GM21515 (cell line): ENCODE measurements at regions not wholly inside any gene's neighbourhood (a gene's known extent, or its start where the extent isn't known, plus 50 kb on each side); places are given as distances from the start of the nearest gene placed in this dataset.
"Not testable (repeated sequence)": the region's sequence is repeated elsewhere in the genome, so short reads cannot be mapped to it uniquely, and the experiment has no call there.

ENCODE experiments used
- ATAC-seq: cut with Tn5 transposase; IDR thresholded peaks from one replicate; pipeline ENCODE4 v1.9.1; 2021; ENCODE audit not compliant: unreplicated experiment

DNA sequence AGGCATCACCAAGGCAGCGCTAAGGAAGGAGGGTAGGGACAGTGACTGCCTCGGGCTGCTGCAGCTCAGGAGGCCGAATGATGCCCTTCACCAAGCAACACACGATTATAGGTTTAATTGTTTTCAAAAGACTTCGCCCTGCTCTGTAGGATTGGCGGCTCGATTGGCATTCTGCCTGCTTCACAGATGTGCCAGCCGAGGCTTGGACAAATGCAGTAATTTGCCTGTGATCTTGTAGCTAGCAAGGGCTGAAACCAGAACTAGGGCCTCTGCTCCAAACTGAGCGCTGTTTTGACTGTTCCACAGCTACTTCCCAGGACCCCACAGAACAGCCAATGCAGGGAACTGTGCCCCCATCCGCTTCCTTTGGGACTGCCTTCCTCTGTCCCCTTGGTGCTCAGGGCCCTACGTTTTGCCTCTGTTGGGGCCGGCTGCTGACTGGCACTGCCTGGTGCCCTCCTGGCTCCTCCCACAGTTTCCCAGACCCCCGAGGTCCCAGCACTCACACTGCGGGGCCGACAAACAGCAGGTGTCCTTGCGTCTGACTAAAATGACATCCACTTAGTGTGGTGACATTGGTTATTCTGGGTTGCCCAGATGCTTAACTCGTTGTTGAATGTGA, 62.6 kb upstream of the EN2 start:
- no peak for ATAC-seq

DNA sequence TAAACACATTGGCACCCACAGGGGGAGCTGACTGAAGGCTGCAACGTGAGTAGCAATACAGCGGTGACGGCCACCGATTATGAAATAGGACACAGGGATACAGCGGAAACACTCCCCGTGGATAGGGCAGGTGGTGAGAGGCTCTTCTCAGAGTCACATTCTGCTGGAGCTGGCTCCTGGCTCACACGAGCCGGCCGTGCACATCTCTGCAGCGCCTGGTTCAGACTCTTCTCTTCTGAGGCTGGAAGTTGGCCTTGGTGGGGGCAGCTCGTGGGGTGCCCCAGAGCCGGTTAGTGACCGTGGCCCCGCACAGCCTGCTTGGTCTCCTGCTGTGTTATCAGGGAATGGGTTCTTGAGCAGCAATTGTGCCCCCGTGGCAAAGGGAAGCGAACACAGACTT, 61.3 kb upstream of the EN2 start:
- ATAC-seq, result no peak

DNA sequence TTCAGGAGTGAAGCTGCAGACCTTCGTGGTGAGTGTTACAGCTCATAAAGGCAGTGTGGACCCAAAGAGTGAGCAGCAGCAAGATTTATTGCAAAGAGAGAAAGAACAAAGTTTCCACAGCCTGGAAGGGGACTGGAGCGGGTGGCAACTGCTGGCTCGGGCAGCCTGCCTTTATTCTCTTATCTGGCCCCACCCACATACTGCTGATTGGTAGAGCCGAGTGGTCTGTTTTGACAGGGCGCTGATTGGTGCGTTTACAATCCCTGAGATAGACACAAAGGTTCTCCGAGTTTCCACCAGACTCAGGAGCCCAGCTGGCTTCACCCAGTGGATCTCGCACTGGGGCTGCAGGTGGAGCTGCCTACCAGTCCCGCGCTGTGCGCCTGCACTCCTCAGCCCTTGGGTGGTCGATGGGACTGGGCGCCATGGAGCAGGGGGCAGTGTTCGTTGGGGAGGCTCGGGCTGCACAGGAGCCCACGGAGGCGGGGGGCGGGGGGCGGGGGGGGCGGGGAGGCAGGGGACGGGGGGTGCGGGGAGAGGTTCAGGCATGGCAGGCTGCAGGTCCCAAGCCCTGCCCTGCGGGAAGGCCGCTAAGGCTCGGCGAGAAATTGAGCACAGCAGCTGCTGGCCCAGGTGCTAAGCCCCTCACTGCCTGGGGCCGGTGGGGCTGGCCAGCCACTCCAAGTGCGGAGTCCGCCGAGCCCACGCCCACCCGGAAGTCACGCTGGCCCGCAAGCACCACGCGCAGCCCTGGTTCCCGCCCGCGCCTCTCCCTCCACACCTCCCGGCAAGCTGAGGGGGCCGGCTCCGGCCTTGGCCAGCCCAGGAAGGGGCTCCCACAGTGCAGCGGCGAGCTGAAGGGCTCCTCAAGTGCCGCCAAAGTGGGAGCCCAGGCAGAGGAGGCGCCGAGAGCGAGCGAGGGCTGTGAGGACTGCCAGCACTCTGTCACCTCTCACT, 59.9 kb upstream of the EN2 start:
- ATAC-seq, result not testable (repeated sequence)

DNA sequence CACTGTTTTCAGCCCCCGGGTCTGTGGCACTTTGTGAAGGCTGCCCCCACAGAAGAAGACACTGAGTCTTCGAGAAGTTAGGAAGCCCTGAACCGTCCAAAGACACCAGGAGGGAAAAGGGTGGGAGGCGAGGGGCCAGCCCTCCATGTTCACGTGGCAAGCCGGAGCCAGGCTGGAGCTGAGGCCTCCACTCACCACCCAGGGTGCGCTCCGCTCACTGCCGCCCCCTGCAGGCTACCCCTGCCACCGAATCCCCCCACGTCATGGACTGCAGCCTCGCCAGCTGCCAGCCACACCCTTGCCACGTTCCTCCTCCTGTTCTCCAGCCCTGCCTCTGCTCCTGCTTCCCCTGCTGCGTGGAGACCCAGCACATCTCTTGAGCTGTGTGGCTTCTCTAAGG, 59.0 kb upstream of the EN2 start:
- no peak for ATAC-seq

DNA sequence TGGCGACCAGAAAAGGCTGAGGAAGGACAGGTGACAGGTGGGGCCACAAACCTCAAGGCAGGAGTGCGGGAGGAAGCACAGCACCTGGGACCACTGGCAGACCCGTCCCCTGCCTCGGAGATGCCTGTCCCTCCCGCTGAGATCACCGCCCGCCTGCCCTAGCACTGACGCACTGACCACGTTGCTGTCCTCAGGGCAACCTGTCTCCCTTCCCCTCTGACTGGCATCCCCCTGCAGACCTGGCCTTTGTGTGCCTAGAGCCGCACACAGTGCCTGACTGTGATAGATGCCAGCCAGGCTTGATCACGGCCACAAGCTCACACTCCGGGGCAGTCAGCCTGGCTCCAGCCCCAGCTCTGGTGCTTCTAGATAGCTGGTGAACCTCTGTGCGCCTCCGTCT, 58.4 kb upstream of the EN2 start:
- no peak for ATAC-seq

DNA sequence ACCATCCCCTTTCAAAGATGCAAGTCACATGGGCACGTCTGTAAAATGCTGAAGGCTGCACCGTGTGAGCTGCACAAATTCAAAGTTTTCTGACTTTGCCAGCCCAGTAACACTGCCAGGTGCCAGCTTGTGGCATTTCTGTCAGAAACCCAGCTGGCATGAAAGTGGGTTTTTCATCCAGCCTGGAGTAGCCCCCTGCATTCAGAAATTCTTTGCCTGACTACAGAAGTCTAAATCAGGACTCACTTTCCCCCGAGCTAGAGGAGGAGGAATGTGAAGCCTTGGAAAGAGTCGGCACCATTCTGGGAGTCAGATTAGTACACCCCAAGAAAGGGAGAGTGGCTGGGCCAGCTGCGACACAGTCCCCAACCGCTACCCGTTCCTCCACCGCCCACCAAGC, 56.7 kb upstream of the EN2 start:
- ATAC-seq, result no peak

DNA sequence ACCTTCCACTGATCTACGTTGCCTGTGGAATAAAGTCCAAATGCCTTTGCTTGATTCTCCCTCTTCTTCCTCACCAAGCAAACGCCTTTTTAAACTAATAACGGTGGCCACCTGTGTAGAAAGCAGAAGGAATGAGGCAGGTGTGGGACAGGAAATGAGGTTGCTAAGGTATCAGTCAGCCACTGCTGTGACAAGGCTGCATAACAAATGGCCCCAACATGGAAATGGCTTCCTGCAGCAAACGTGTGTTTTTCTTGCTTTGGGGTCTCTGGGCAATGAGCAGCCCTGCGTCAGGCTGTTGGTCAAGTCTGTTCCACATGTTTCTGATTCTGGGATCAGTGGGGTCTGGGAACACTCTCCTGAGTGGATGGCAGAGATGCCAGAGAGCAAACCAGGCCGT, 56.0 kb upstream of the EN2 start:
- no peak for ATAC-seq

DNA sequence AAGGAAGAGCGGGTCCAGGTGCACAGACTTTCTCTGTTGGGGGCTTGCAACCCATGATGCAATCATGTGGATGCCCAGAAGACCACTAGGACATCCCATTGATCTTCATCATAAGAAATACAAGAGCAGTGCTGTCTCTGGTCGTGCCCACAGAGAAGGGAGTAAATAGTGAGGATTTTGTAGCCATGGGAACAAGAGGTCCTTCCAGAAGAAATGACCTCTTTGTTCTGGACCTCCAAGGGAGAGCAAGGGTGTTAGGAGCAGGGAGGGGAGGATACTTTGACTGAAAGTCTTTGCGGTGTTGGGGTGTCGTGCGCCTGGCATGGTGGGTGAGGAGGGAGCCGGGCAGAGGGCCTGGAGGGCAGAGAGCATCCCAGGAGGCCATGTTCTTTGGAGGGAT, 55.0 kb upstream of the EN2 start:
- ATAC-seq, result no peak

DNA sequence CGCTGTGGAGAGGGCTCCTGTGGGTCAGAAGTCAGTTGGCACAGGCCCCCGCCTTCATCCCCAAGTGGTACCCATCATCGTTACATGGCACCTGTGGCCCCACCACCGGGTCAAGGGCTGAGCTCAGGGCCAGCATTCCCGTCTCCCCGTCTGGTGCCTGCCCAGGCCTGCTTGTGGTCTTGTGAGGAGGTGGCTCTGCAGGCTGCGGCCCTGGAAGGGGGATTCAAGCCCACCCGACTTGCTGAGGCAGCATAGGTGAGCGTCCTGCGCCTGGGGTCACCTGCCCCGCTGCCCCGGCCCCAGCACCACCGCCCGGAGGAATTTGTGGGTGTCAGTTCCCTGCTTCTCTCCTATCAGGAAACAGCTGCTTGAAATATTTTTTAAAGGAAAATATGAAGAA, 53.0 kb upstream of the EN2 start:
- no peak for ATAC-seq

DNA sequence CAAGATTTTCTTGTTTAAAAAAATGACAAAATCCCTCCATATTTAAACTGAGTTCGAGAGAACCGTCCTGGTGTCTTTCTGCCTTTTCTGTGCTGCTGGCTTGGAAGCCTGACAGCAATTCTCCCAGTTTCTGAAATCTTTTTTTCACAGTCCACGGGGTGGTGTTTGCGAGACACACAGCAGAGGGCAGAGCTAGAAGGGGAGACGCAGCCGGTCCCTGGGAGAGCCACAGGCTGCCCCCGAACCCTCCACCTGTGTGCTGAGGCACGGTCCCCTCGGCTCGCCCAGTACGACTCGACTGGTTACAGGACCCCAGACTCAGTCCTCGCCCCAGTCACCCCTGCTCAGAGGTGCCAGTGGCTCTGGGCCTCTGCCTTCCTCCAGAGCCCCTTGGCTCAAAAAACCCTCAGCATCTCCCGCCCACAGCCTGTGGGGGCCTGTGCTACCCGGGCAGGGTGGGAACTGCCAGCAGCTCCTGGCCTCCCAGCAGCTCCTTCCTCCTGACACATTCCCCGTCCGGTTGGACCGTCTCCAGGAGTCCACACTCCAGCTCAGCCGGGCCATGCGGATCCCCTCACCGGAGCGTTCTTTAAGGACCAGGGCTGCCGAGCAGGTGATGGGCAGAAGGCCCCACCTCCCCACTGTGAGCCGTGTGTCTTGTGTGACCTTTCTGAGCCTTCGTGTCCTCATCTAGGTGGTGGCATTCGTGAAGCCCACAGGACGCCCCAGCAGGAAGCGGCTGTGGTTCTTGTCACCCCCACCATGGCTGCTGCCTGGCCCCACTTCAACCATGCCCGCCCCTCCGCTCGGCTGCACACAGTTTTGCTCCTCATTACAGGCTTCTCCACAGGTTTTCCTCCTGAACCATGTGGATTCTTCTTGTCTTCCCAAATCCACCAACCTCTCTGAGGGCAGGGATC, 52.3 kb upstream of the EN2 start:
- ATAC-seq, result no peak

DNA sequence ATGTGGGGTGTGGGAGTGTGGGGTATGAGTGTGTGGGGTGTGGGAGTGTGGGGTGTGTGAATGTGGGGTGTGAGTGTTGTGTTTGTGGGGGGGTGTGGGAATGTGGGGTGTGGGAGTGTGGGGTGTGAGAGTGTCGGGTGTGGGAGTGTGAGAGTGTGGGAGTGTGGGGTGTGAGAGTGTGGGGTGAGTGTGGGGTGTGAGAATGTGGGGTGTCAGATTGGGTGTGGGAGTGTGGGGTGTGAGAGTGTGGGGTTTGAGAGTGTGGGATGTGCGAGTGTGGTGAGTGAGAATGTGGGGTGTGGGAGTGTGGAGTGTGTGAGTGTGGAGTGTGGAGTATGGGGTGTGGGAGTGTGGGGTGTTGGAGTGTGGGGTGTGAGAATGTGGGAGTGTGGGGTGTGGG, 50.1 kb upstream of the EN2 start:
- no peak for ATAC-seq
